Embryonic facial prominence (tissue), 1 donor: ENCODE measurements at regions not wholly inside any gene's neighbourhood (a gene's known extent, or its start where the extent isn't known, plus 50 kb on each side); places are given as distances from the start of the nearest gene placed in this dataset.

ENCODE experiments used
- DNase-seq: peaks from one replicate; pipeline ENCODE4 v3.0.0-alpha.2; 2016; ENCODE audit errors: extremely low spot score

DNA sequence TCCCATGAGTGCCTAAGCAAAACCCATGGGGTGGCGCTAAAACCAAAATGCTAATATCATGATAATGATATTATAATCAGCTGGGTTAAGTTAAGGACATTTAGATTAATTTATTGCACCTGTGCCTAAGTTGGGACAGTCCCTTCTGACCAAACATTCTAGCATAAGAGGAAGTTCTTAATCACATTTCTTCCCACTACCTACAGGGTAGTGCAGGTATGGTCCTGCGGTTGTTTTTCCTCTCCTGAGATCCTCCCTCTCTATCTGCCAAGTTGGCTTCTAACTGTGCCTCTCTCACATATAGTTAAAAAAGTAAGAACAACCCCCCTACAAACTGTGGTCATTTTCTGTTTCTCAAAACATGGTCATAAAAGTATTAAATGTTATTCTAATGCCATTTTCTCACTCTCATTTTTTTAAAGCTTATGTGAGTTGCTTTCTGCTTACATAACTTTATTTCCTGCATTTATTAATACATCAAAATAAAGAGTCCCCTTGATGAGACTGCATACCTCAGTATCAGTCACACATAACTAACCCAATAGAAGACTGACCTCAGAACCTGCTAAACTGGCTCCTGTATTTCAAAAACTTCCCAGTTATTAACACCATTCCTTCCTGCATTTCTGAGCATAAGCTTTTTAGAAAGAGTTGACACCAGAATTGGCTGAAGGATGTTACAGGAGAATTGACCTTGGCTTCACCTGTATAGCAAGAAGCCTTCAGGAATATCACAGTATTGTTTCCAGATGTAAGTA, 1332.5 kb downstream of the FSTL5 start:
- DNase-seq: no peak

DNA sequence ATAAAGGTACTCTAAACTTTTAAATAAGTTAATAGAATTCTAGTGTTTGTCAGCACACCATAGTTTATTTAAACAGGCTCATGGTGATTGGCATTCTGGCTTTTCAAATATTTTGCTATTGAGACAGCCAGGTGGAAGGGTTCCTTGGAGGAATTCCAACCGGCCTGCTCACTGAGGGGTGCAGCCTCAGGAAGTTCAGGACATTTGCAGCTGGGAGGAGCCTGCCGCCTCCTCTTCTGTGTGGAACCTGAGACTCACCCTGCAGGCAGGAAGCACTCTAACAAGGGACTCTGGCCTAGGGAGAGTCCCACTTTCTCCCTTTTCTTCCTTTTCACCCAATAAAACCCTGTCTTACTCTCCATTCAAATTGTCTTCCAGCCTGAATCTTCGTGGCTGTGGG, 1328.0 kb downstream of the FSTL5 start:
- DNase-seq: no peak

DNA sequence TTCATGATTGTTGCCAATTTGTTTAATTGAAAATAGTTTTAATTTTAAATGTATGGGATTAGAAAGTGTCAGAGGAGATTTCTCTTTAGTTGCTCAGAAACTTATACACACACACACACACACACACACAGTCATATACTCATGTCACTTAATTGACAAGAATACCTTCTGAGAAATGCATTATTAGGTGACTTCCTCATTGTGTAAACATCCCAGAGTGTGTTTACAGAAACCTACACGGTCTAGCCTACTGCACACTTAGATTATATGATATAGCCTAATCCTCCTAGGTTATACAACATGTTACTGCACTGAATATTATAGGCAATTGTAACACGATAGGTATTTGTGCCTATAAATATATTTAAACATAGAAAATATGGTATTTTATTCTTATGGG, 1327.4 kb downstream of the FSTL5 start:
- no peak for DNase-seq

DNA sequence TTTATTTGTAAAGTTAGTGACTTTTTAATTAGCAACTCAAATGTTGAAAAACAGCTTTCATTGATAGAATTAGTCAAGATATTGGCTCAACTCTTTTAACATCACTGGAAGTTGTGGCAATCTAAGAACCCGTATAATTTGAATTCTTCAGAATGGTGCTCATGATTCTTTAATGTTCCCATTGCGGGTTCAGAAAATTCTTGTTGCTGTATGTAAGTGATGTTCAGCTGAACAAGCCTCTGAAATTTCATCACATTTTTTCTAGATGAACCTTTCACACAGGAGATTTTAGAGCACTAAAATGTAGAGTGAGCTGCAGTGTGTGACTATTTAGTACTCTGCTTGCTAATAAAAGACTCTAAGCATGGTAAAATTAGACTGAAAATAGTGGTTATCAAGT, 1317.7 kb downstream of the FSTL5 start:
- DNase-seq: no peak

DNA sequence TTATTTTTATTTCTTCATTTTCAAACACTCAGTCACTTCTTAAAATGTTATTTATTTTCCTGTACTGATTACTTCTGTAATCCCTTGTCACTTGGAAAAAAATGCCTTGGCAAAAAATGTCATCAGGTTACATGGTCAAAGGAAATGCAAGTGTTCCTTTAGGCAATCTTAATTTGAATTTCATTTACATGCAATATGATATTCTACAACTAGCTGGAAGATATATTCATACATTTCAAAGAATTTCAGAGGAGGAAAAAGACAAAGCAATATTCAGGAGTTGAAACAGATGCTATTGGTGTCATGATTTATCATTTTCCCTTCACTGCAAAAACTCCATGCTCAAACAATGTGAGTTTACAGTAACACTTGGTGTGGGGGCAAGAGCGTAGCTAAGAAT, 1316.6 kb downstream of the FSTL5 start:
- no peak for DNase-seq

DNA sequence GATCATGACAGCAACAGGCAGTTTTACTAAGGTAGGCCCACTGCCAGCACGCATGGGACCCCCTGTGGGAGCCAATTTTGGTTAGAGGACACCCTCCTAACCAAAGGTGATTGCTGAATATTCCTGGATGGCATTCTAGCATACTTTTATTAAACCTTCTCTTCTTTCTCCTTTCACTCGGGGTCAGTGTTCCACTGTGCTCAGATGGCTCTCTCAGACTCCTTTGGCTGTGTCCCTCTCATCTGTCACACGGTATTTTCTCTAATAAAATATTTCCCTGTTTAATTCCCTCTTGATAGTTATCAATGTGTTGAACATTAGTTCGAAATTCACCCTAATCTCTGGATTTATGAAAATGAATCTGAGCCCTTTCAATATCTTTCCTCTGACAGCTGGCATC, 1315.3 kb downstream of the FSTL5 start:
- no peak for DNase-seq

DNA sequence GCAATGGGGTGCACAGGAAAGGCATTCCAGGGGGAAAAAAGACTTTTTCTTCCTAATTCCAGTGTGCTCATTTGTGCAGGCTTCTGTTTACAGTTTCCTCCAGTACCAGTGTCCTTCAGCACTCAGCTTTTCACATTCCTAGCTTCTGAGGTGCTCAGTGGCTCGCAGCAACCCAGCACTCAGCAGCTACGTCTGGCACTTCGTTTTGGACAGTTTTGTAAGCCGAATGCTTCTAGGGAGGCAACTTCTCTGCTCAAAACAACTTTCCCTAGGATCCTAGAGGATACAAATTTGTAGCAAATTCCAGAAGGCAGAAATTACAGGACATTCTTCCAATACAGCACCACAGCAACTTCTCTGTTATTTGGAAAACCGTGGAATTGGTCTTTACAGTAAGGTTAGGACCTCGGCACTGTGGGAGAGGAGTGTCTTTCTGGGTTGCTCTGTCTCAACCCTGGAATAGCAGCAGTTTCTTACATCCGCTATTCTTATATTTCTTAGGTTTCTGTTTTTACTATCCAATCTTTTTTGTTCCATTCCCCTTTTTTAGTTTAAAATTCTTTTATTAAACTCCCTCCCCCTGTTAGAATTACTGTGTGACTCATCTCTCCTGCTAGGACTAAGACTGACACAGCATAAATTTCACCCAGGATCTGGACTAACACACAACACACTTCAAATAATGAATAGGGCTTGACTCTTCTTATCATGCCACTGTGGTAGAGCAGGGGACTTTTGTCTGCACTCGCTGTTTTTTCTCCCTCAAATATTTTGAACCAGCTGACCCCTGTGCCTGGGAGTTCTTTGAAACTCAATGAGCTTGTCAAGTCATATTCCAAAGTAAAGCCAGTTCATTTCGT, 1314.7 kb downstream of the FSTL5 start:
- DNase-seq: no peak

DNA sequence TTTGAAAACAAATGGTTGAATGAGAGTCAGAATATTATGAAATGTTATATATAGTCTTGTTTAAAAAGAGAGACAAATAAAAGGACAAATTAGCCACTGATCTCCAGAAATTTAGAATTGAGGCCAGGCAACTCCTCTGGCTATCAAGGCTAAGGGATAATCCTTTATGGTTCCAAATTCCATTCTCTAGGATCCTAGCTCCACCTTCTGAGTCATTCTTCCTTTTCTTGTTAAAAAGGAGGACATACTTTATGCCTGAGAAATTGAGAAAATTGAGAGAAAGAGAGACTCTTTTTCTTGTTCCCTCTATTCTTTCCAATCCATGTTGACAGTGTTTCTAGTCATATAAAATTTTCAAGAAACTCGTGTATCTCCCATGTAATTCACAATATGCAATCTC, 1299.5 kb downstream of the FSTL5 start:
- DNase-seq: no peak

DNA sequence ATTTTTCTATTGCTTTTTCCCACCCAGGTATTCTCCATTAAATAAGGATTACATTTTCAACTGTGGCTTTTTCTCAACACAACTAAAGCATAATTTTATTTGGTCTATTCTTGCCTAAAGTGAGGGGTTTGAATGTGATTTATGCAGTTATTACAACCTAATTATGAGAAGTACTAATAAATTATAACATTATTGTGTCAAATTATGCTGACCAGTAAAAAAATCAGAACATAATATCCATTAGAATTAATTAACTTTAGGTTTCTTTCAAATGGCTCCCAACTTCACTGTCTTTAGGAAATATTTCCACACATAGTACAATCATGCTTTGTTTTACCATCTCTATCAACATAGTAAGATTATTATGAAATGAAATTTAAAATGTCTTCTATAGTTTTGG, 1293.9 kb downstream of the FSTL5 start:
- no peak for DNase-seq

DNA sequence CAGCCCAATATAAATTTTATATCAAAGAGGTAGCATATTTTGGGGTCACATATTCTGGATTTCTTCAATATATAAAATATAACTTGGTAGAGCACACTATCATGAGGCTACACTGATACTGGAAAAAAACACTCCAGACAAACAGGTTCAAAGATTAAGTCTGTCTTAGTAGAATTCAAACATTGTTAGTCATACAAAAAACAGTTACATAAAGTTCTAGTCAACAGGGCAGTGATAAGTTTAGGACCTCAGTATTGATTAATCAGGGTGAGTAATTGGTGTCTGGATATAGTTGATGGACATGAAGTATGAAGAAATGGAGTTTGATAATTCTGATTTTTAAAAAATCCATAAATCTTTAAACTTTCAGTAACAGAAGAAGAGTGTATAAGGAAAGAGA, 1291.3 kb downstream of the FSTL5 start:
- no peak for DNase-seq

DNA sequence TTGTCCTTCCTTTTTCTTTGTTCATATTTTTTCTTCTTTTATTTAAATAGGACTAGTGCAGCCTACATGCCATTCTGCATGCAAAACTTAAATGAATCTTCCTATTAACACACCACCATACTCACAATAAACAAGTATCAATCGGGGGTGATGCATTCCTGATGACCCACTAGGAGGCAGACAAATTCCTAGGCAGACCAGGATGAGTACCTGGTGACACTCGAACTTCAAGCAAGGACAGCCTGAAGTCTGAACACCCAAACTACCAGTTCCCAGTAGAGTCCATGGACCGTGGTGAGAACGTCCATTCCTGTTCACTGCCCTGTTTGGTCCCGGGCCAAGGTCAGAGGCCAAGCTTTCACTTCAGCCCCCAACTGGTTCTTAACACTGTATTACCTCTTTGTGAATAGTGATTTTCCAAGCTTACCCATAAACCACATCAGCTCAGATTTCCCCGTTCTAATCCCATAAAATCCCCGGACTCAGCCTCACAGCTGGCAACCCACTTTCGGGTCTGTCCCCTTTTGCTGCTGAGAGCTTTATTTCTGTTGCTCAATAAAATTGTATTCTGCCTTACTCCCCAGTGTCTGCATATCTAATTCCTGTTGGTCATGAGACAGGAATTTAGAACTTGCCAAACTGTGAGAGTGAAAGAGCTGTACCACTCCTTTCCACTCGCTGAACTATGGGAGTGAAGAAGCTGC, 1286.6 kb downstream of the FSTL5 start:
- DNase-seq: no peak

DNA sequence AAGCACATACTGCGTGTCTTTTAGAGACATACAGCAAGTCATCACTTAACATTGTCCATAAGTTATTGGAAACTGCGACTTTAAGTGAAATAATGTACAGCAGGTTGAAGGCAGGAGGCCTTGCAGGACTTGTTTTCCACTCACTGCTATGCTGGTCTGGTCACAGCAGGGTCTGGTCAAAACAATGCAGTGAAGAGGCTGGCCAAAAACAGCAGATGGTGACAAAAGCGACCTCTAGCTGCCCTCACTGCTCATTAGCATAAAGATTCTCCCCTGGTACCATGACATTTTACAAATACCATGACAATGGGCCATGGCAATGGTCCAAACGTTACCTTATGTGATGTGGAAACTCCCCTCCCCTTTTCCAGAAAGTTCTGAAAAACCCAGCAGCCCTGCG, 1283.6 kb downstream of the FSTL5 start:
- no peak for DNase-seq

DNA sequence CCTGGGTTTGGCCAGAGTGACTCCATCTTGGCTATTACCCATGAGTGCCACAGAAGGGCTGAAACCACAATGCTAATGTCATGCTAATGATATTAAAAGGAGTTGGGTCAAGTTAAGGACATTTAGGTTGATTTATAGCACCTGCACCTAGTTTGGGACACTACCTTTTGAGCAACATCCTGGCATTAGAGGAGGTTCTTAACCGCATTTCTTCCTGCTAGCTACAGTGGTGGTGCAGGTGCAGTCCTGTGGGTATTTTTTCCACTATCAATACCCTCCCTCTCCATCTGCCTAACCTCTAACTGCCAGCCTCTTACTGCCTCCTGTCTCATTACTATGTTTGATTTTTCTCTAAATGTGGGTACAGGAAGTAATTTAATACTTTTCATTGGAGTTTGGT, 1276.1 kb downstream of the FSTL5 start:
- DNase-seq: no peak

DNA sequence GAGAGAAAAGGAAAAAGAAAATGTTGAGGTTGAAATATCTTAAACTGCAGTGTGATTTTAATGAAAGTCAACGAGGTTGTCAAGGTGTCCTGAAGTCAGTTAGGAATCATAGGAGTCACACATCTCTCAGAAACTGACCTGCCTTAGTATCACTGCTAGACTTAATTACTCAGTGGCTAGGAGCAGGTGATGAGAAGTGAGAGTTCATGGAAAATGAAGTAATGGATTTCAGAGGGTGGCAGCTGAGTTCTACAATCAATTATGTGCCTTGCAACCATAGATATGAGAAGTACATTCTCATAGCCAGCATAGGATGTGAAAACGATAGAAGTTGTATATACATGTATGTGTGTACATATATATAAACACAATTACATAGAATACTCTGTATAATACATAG, 1269.7 kb downstream of the FSTL5 start:
- no peak for DNase-seq

DNA sequence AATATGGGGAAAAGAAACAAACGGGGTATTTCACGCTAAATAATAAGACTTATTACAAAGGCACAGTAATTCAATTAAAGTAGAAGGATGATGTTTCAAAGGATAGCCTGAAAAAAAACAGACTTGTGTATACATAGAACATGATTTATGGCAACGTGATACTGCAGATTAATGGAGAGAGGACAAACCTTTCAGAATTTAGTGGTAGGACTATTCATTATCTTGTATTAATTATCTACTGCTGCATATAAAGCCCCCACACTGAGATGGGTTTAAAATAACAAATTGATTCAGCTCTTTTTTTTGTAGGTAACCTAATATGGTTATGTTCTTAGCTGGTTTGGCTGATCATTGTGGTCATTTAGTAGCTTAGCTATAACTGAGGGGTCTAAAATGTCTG, 1269.0 kb downstream of the FSTL5 start:
- no peak for DNase-seq

DNA sequence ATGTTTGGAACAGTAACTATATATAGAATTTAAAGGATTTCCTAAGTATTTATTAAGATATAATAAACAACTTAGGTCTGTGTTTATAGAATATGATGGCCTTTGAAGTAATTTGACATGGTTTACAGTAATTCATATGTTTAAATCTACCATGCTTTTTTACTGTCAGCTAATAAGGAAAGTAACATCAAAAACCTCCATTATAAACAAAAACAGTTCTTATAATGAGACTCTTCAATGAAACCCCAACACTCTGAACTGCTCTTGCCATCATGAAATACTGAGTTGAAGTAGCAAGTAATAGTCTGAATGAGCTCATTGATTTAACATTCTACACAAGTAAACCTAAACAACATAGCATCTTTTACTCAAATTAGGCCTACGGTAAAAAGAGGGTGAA, 1236.5 kb downstream of the FSTL5 start:
- DNase-seq: no peak

DNA sequence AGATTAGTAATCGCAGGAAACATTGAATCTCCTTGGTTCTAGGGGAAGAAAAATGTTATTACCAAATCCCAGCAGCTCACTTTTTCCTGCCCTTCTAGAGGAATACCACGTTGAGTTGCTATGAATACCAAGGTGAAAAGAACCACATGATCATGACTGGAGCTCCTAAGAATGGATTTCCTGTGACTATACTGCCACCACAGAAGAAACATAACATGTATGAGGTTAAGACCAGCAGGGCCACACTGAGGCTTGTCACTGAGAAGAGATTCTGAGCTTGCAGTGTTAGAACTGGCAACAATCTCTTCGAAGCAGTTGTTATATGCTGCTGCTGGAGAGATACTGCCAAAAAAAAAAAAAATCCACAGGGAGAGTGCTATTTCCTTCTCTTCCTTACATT, 1235.3 kb downstream of the FSTL5 start:
- no peak for DNase-seq

DNA sequence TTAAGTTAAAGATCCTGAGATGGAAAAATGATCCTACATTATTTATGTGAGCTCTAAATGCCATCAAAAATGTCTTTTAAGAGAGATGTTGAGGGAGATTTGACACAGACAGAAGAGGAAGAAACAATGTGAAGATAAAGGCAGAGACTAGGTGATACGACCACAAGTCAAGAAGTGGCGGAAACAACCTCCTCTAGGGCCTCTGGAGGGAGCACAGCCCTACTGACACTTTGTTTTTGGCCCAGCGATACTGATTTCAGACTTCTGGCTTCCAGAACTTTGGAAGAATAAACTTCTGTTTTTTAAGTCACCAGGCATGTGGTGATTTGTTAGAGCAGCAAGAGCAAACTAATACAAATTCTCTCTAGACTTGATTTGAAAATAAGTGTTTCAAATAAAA, 1216.1 kb downstream of the FSTL5 start:
- no peak for DNase-seq

DNA sequence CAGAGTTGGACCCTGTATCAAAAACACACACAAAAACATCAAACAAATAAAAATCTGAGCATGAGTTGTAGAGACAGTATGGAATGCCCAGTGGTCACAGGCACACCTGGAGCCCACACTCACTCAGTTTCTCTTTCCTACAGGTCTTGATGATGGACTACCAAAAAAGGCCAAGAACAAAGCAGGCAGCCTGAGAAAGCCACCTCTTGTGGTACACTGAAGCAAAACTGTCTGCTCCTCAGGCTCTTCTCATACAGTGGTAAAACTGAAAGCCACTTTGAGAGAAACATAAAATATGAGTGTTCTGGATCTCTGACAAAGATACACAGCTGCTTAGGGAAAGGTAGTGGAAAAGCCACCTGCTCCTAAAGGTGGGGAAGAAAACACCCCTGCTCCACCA, 1206.9 kb downstream of the FSTL5 start:
- DNase-seq: no peak

DNA sequence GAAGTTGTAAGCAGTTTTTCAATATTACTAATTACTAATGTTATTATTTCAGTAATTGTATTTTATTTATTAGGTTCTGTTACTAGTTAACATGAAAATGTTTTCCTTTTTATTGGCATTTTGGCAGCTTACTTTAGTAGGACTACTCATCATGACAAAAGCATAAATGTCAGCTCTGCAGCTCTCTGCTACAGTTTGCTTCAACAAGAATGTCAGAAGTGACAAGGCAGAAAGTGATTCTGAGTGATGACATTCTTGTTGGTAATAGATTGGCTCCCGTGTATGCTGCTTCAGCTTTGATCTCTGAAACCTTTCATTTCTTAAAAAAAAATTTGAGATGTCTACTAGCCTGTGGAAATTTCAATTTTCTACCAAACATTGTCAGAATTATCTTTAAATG, 1193.9 kb downstream of the FSTL5 start:
- DNase-seq: no peak

DNA sequence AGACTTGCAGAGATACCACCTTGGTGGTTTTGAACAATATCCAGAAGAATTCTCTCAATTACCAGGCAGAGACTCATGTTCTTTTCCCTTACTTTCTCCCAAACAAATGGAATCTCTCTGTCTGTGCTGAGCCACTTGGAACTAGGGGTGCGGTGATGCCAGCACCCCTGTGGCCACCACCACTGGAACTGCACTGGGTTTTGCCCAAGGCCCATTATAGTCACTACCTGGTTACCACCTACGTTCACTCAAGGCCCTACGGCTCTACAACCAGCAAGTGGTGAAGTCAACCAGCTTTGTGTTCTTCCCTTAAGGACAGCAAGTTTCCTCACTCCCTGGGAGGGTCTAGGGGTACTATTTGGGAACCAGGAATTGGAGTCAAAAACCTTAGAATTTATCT, 1183.7 kb downstream of the FSTL5 start:
- no peak for DNase-seq

DNA sequence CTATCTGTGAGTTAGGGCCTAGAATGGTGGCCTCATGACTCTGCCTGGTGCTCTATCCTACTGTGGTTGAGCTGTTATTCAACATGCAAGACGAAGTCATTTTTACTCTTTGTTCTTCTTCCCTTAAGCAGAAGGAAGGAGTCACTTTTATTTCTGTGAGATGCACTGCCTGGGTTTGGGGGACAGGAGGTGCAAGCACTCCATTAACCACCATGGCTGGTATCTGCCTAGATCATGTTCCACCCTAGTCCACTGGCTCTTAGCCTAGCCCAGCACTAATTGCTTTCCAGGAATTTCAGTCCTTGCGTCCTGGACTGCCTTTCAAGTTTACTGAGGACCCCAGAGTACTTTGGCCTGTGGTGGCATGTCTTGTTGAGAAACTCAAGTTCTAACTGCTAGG, 1182.7 kb downstream of the FSTL5 start:
- DNase-seq: no peak

DNA sequence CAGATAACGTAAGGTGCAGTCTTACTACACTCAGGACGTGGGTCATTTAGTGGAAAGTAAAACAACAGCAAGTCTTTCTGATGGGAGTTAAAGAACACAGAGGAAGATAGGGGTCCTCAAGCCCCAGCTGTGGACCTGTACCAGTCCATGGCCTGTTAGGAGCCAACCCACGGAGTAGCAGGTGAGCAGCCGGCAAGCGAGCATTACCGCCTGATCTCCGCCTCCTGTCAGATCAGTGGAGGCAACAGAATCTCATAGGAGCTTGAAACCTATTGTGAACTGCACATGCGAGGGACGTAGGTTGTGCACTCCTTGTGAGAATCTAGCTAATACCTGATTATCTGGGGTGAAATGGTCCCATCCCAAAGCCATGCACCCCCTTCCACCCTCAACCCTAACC, 1180.8 kb downstream of the FSTL5 start:
- DNase-seq: no peak
